ENCODE measurements at regions not wholly inside any gene's neighbourhood (a gene's known extent, or its start where the extent isn't known, plus 50 kb on each side); places are given as distances from the start of the nearest gene placed in this dataset.

DNA sequence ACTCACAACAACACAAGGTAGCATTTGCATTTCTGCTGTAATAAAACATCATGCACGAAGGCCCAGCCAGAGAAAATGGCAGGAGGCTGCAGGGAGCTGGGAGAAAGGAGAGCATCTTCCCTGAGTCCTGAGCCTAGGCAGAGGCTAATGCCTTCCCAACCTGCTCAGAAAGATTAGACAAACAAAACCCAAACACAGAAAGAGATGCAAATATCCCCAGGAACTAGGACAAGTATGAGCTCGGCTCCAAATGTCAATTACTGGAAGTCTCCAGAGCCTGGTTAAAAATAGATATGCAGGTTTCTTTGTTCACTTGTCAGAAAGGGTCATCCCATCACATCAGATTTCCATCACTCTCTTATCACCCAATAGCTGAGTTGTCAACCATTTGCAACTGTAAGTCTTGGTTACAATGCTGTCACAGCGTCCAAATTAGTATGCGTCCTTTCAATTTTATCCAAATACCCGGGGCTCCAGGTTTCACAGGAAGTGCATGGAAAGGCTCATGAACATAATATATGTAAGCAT lies 316.5 kb upstream of the CELF2 start:
- TF ChIP-seq, protein P1, sequence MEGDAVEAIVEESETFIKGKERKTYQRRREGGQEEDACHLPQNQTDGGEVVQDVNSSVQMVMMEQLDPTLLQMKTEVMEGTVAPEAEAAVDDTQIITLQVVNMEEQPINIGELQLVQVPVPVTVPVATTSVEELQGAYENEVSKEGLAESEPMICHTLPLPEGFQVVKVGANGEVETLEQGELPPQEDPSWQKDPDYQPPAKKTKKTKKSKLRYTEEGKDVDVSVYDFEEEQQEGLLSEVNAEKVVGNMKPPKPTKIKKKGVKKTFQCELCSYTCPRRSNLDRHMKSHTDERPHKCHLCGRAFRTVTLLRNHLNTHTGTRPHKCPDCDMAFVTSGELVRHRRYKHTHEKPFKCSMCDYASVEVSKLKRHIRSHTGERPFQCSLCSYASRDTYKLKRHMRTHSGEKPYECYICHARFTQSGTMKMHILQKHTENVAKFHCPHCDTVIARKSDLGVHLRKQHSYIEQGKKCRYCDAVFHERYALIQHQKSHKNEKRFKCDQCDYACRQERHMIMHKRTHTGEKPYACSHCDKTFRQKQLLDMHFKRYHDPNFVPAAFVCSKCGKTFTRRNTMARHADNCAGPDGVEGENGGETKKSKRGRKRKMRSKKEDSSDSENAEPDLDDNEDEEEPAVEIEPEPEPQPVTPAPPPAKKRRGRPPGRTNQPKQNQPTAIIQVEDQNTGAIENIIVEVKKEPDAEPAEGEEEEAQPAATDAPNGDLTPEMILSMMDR (optimal IDR thresholded peaks at IDR 0.05 in 1 of 3, IDR thresholded peaks at IDR 0.05 in 1 of 3, conservative IDR thresholded peaks at IDR 0.05 in 1 of 3; ENCODE audit: extremely low read depth in 1 of 3, insufficient read depth in 2 of 3, low read length in 3 of 3): no peak
- no peak for TF ChIP-seq EZH2 (IDR thresholded peaks at IDR 0.05; ENCODE audit: low read length)
